Esophagus squamous epithelium (tissue), 4 donors: ENCODE measurements at regions not wholly inside any gene's neighbourhood (a gene's known extent, or its start where the extent isn't known, plus 50 kb on each side); places are given as distances from the start of the nearest gene placed in this dataset.

Experiments
- CTCF ChIP-seq, 6 experiments: fragments of 450-650 bp in 4 of 6; fragments of 200-600 bp in 2 of 6; sonication (generic) in 2 of 6; IDR thresholded peaks; one replicate each; pipeline ENCODE4 v1.5.1; 2016 to 2019; ENCODE audit warnings: antibody characterized with exemption in 6 of 6, mild to moderate bottlenecking in 4 of 6, moderate library complexity in 4 of 6
- POLR2A ChIP-seq, 4 donors: fragments of 450-650 bp; IDR thresholded peaks; one replicate each; pipeline ENCODE4 v1.6.1; 2017; ENCODE audit warnings: antibody characterized with exemption in 4 of 4, mild to moderate bottlenecking in 4 of 4, moderate library complexity in 3 of 4

GRCh38 chr17:70327279-70327678, 157.9 kb downstream of the KCNJ2 start:
- no peak for TF ChIP-seq CTCF (IDR thresholded peaks at IDR 0.05)
- no peak for TF ChIP-seq POLR2A (IDR thresholded peaks at IDR 0.05)
